ENCODE measurements at regions not wholly inside any gene's neighbourhood (a gene's known extent, or its start where the extent isn't known, plus 50 kb on each side); places are given as distances from the start of the nearest gene placed in this dataset.

DNA sequence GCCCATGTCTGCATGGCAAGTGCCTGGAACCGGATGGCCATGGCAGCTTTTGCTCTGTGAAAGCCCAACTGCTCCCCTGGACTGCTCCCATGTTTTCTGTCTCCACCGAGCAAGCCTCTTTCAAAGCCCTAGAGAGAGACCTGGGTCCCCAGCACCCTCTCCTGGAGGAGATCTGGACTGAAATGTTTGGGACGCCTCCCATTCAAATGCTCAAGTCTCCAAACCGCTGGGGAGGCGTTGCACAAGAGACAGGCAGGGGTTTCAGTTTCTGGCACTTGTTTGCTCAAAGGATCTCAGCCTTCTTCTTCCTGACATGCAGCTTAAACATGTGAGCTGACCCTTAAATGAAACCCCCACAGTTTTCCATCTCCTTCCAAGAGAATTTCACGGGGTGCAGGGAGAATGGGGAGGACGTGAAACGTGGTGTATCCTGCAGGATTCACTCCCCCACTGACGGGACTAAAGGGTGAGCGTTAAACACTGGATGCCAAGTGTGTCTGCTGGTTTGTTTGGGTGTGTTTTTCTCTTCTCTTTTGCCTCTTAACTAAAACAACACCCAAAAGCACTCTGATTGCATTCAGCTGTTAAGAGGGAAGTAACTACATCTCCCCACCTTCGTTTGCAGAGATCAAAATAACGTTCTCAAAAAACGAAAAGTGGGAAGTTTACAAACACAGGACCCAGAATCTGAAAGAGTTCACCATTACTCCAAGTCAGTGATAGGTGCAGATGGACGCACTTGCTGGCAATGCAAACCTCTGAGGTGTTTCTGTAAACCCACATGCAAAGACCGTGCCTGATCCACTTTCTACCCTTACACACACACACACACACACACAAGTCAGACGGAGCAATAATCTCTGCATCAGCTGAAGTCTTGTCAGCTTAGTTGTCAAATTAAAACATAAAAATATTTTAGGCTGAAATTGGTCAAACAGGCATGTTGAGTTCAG lies 256.9 kb downstream of the C16orf95 start:
- DNase-seq, result no peak

DNA sequence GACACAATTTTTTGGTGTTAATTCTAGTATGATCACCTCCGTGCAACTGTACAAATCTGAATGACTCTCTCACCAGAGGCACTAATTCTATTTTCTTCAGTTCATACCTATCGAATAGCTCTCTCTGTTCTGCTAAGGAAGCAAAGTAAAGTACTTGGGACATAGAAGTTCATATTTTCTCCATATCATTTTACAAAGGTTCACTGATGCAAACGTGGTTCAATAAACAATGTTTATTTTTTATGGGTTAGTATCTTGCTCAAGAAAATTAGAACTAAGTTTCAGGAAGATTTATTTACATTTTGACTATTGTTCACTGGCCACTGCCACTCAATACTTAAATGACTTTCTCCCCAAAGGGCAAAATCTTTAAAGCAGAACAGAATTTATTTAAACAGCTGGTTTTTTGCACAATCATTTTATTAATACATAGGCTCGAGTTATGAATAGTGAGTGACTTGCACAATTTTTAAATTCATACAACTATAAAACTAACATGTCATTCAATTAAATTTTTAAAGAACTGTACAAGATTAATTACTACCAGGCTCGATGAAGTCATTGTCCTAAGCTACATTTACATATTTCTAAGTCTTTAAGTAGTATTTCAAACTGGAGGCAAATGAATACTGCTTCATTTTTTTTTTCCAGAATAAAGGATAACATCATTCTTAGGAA lies 255.8 kb downstream of the C16orf95 start:
- no peak for DNase-seq

DNA sequence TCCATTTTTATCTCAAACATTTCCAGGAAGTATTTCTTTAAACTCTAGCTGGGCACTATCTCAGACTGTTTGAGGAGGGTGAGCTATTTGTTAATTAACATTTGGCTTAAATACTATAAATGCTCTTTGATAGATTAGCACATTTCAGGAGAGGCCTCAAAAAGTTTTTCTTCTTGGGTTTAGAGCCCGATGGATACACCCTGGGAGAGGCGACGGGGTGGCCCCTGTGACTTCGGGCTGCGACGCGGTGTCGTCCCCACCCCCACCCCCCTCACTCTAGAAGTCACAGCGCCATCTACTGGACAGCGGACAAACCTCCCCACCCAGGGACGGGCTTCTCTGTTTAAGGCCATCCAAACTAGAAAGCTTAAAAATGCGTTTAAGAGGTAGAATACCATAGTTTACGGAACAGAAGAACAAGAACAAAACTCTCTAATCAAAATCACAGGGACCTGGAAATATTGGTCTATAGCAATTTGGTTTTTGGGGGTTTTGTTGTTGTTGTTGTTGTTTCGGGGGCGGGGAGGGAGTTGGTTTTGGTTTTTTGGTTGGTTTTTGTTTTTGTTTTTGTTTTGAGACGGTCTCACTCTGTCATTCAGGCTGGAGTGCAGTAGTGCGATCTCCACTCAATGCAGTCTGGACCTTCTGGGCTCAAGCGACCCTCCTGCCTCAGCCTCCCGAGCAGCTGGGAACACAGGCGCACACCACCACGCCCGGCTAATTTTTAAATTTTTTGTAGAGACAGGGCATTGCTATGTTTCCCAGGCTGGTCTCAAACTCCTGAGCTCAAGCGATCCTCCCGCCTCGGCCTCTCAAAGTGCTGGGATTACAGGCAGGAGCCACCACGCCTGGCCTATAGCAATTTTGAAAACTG lies 254.4 kb downstream of the C16orf95 start:
- peak; percentile 56 for DNase-seq

DNA sequence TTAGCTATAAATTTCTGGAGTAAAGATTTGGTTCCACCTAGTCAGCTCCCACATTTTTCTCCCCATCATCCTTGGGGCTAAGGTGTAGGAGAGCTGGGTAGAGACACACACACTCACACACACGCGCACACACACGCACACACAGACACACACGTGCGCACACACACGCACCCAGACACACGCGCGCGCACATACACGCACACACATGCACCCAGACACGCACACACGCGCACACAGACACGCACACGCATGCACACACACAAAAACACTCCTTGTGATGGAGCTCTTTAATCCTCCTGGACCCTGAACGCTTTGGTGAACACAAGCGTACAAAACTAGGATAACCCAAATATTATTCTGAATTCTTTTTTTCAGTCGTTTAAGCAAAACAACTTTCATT lies 253.6 kb downstream of the C16orf95 start:
- DNase-seq, result no peak

DNA sequence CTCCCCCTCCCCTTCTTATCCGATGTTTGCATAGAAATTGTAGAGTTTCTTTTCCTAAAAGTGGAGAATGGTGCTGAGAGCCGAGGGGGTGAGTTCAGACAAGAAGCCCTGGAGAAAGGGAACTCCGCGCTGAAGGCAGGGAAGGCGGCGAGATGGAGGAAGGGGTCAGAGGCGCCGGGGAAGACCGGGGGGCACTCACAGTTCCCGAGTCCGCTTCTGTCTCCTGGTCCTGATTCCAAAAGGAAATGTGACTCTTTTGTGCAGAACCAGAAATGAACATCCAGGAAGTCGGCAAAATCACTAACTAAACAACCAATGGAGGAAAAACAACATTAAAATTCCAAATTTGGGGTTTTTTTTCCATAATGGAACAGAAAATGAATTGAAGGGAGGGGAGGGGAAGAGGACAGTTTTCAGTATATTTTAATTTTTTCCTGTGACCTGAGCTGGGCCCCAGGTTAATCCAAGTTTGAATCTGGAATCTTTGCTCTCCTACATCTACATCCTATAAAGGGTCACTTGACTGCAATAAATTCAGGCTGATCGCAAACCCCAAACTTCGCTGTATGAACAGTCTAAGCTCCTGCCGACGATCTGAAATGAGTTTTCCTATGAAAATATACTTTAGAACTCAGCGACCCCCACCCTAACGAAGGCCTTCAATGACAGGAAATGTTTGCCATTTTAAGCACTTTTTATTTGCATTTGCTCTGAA lies 252.3 kb downstream of the C16orf95 start:
- DNase-seq, result no peak

DNA sequence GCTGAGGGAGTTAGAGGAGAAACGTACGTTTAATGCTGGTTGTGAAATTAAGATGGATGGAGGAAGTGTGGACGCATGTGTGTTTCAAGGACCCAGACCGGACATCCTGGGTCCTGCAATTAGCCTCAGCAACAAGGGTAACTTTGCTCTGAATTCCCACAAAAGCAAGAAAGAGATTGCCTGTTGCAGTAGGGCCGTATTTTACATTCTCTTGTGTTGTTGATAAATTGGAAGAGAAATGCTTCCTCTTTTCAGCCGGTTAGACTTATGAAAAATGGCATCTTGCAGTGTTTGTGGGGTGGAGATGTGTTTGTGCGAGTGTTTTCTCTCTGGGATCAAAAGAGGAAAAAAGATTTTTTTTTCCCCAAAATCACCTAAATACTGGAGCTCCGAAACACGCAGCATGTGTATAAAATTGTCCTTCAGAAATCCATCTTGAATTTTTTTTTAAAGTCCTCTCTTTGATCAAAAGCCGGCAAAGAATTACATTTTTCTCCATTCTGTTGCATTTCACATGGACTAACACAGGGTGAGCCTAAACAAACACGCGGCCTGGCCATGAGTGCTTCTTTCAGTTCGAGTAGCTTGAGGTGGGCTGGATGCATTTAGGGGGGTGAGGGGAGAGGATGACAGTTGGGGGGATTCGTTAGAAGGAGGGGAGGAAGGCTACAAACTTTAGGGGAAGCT lies 251.6 kb downstream of the C16orf95 start:
- no peak for DNase-seq

DNA sequence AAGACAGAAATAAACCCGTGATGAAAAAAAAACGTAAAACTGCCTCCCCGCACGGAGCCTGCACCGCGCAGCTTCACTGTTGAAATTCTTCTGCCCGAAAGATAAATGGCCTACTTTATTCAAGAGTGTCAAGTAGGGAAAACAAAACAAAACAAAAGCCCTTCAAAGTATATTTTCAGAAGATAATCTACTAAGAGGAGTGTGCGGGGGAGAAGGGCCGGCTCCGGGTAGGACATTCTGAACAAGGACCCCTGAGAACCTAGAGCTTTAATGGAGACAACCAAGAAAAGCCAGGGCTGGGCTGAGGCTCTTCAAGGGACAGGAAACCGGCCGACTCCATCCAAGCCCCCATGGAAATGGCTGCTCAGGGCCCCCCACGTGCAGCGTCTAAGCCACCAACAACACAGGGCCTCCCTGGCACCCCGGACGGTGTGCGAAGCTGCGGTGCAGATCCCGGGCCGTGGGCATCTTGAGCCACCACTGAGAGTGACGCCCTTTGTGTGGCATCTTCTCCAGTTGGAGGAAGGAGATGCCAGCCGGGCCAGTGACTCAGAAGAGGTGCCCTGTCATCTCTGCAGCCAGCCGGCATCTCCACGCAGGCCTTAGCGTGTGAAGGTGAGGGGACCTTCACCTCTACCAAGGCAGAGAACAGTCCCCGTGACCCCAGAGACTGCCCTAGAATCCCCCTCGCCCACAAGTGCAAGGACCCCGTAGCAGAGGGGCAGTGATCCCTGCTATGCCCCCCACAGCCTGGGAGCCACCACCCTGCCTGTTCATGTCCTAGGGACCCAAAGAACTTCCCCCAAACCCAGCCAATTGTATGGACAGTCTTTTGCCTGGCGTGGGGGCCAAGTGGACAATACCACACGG lies 250.8 kb downstream of the C16orf95 start:
- no peak for DNase-seq

DNA sequence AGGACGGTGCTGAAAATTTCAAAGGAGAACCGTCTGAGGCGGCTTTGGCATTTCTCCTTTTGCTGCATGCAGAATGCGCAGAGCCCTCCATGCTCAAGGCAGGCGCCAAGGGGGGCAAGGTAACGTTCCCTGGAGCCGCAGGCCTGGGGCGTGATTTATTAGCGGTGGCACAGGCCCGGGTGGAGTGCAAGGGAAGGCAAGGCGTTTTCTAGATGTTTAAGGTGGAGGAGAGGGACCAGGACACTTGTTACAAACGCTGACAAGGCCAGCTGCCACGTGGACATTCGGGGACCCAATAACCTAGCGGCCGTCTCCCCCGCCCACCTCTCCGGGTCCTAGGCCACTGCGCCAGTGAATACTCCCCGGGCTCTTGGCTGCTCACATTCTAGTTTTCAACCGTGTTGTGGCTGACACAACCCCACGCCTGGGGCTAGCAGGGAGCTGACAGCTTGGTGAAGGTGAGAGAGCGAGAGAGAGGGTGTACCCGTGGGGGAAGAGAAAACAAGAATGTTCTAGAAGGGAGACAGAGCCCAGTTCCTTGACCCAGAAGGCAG lies 250.1 kb downstream of the C16orf95 start:
- no peak for DNase-seq

DNA sequence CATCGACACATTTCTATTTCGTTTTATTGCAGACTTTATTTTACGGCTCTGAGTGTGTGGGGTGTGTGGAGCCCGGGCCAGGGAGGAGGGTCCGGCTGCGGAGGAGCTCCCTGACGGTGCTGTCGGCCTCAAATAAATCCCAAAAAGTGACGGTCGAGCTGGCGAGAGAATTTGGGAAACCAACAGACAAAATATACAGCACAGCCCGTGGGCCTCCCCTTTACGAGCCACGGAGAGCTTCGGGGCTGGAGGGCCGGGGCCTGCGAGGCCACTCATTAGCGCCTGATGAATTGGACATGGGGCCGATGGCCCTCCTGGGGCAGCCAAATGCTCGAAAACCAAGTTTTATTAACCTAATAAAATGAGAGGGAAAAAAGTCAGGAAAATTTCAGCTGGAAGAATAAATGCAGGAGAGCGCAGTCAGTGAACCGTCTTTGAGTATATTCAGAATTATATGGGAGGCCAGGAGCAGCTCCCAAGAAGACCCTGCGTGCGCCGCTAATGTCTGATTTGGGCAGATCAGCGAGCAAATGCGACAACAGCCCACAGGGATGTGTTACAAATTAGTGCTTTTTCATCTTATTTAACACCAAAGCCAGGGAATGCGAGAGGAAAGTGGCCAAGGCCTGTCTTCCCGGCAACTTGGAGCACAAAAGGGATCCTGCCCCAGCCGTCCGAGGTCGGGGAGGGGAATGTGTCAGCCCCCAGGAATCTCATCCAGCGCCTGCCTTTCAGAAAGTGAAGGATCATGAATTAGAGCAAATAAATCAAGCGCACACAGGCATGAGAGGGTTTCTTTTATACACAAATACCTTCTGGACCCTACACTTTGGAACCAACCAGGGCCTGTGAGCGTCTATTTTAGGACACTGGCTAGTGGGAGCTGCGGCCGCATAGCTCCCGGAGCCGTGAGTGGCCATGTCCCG lies 249.1 kb downstream of the C16orf95 start:
- no peak for DNase-seq

DNA sequence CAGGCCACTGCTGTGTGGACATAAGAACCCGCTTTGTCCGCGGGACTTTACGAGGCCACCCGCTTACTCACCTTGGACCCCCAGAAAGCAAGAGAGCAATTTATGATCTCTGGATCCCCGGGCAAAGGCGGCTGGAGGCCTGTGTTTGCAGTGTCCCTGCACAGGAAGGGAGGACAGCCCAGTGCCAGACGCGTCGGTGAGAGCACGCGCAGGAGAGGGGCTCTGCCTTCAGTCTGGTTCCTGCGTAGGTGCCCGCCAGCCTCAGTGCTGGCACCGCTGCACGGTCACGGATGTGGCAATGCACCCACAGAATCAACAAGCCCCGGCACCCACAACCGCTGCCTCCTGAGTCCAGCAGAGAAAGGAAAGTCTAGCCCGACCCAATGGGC lies 248.4 kb downstream of the C16orf95 start:
- no peak for DNase-seq

DNA sequence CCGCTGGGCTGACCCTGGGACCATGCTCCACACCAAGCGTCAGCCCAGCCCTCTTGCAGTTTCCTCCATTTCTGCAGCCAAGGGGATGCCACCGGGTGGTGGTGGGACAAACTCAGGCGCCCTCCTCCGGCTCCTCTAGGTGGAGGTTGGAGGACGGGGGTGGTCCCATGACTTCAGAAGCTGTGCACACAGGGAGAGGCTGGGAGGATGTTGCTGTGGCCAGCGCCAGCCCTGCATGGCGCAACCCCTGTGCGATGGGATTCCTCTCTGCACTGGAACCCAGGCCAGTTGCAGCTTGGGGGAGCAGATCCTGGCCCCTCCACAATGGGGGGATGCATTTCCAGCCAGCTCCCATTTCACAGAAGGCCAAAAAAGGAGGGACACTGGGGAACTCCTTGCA lies 246.5 kb downstream of the C16orf95 start:
- DNase-seq, result no peak

DNA sequence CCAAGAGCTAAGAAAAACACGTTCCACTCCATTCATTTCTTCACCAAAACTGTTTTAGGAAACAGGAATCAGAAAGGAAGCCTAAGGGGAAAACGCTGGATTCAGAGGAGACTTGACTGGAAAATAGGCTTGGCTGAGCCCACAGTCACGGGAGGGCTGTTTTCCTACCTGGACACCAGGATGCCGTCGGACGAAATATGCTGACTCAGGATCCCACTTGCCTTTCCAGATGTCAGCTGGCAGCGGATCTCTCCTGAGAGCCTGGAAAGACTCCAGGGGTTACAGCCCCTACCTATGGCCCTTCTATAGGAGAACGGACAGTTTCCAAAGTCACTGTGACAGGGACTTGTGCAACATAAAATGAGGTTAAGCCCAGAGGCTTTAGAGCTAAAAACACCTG lies 245.1 kb downstream of the C16orf95 start:
- DNase-seq, result no peak

DNA sequence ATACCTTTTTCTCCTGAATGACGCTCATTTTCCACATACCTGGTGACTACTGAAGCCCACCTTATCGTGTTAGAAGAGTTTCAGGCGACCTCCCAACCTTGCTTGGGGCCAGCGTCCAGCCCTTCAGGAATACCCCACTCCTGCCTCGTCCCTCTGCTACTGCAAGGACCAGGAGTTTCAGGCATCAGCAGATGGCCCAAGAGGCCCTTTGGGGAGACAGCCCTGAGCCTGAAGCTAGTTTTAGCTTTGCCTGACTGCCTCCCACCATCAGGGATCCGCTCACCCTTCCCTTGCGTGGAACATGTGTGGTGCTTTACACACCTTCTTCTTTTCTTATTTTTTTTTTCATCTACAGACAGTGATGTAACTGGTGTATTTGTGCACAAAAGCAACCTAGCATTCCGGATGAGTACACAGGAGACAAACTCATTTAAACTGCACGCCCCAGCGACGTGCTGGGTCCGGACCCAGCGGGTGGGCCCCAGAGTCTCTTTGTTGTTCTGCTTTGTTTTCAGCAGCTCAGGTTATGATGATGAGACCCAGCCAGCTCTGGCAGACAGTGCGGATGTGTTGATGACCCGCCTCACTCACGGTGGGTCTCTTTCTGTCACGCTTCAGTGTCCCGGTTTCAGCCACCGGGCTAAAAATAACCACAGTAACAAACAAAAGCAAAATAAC lies 242.4 kb downstream of the C16orf95 start:
- no peak for DNase-seq

DNA sequence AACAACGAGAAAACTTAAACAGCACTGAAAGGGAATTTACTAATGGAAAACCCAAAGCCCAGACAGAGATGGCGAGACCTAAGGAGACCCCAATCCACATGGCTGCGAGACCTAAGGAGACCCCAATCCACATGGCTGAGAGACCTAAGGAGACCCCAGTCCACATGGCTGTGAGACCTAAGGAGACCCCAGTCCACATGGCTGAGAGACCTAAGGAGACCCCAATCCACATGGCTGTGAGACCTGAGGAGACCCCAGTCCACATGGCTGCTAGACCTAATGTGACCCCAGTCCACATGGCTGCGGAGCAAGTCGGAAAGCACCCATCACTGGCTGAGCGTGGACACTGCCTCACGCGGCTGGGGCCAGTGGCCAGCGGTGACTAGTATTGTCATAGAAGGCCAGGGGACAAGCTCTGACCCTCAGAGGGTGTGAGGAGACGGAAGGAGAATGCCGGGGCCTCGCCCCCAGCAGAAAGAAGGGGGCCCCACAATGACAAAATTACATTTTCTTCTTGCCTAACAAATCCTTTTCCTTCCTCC lies 241.8 kb downstream of the C16orf95 start:
- no peak for DNase-seq

DNA sequence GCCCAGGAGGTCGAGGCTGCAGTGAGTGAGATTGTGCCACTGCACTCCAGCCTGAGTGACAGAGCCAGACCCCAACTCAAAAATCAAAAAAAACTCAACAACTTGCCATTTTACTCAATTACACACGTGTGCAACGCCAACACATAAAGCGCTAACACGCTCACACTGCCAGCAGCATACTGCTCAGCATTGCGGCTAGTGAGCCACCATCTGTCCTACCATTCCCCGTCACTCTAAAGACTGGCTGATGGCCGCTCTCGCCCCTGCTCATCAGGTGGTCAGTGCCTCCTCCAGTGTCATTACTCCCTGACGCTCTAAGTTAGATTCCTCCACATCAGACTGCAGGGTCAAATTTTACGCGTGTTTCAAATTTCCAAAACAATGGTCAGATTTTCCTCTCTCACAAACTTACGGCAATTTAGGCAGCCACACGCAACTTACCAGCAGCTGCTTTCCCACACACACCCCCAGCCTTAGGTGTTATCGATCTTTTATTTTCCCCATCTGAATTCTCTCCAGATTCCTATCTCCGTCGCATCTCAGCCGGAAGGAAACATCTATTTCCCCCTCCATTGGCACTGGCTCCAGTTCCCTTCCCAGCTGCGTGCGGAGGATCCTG lies 240.8 kb downstream of the C16orf95 start:
- no peak for DNase-seq

DNA sequence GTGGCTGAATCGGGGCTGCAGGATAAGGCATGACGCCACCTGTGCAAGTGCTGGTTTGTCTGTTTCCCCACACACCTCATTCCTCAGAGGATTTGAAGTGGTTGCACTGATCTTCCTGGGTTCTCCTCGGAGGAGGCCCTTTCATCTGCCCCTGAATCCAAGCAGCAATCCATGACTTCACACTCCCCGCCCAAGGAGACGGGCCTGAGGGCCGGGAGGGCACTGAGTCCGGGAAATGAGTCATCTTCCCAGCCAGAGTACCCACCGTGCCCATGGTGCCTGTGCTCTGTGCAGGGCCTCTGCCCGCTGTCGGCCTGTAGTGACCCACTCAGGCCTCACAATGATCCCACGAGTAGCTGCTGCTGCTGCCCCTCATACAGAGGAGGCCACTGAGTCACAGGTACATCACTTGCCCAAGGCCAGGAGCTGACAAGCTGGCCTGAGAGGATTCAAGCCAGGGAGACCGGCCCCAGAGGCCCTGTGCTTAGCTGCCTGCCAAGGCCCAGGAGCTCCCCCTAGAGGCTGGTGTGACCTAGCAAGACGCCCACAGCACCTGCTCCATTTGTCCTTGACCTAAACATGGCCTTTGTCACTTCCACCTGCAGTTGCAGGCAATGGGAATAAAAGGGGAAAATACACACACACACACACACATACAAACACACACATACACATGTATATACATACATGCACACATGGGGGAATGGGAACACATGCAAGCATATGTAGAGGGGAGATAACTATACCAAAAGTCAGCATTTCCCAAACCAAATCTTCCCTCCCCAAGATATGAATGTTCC lies 240.0 kb downstream of the C16orf95 start:
- DNase-seq, result no peak

DNA sequence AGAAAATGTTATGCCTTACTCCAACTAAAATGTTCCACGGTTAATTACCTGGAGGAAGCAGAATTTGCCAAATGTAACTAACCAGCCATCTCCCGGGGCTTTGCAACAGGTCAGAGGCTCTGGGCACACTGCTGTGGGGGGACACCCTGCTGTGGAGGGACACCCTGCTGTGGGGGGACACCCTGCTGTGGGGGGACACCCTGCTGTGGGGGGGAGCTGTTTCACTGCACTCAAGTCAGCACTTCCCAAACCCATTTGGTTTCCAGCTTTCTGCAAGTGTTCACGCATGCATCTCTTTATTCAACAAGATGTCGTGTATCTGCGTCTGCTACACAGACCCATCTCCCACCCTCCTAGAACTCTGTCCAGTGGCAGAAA lies 239.5 kb downstream of the C16orf95 start:
- DNase-seq, result no peak
